HUES48 (cell line): ENCODE measurements at regions not wholly inside any gene's neighbourhood (a gene's known extent, or its start where the extent isn't known, plus 50 kb on each side); places are given as distances from the start of the nearest gene placed in this dataset.
"Not testable (repeated sequence)": the region's sequence is repeated elsewhere in the genome, so short reads cannot be mapped to it uniquely, and the experiment has no call there.

Experiments used
- H3K27ac ChIP-seq: one replicate; pipeline ENCODE4 v1.7.0; 2013; ENCODE audit warnings: low read depth, low read length, inconsistent platforms
- H3K27me3 ChIP-seq: 2 replicates; pipeline ENCODE4 v1.6.1; 2013; ENCODE audit warnings: mild to moderate bottlenecking, low read length; ENCODE audit not compliant: control insufficient read depth, insufficient read depth
- H3K36me3 ChIP-seq: 2 replicates; pipeline ENCODE4 v1.6.1; 2013; ENCODE audit warnings: low read length; ENCODE audit not compliant: control insufficient read depth, insufficient read depth
- H3K4me1 ChIP-seq: 2 replicates; pipeline ENCODE4 v1.6.1; 2013; ENCODE audit warnings: mild to moderate bottlenecking, low read length; ENCODE audit not compliant: control insufficient read depth, insufficient read depth
- H3K4me3 ChIP-seq: 2 replicates; pipeline ENCODE4 v1.5.1; 2013; ENCODE audit warnings: mild to moderate bottlenecking, low read depth, low read length
- H3K9ac ChIP-seq: 2 replicates; pipeline ENCODE4 v1.6.1; 2013; ENCODE audit warnings: mild to moderate bottlenecking, low read depth, low read length, moderate library complexity
- H3K9me3 ChIP-seq: 2 replicates; pipeline ENCODE4 v1.6.1; 2013; ENCODE audit warnings: low read length; ENCODE audit not compliant: control insufficient read depth, insufficient read depth

GRCh38 chr3:101996832-101997231 lies 147.5 kb downstream of the NFKBIZ start:
- Histone ChIP-seq H3K27me3 (no peaks in the 10 kb centered on the region), H3K27ac (no peak overlapping the region), H3K9me3 (no peaks in the 10 kb centered on the region), H3K4me3 (no peak overlapping the region), H3K36me3 (no peaks in the 10 kb centered on the region), H3K4me1 (no peaks in the 10 kb centered on the region), H3K9ac (no peak overlapping the region)

DNA sequence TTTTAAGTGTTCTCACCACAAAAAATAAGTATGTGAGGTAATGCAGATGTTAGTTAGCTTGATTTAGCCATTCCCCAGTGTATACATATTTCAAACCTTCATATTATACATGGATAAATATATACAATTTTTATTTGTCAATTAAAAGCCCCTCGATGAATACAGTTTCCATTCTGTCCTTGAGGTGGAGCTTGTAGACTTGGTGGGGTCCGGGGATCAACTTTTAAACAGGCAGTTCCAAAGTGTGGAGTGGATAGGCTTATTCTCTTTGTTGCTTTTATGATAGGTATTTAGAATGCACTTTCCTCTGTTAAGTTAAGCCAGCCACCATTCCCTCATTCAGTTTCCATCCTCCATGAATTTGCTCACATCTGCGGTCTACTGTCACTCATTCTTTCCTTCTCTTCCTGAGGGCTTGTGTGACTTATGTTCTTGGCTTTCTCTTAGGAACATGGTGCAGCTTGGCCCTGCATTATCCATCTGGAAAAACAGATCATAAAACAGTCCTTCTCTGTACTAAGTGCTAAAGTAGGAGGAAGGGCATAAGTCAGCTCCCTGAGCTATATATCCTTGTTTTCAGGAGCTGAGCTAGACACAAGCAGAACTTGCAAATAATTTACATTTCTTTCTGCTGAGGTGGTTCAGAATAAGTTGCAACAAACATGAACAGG lies 149.1 kb downstream of the NFKBIZ start:
- H3K36me3 ChIP-seq, result no peaks in the 10 kb centered on the region
- H3K9ac ChIP-seq, result no peak overlapping the region
- H3K4me3 ChIP-seq, result no peak overlapping the region
- no peaks in the 10 kb centered on the region for H3K9me3 ChIP-seq
- no peaks in the 10 kb centered on the region for H3K4me1 ChIP-seq
- H3K27me3 ChIP-seq, result no peaks in the 10 kb centered on the region
- H3K27ac ChIP-seq, result no peak overlapping the region

- H3K9me3 ChIP-seq, result no peaks in the 10 kb centered on the region
- no peaks in the 10 kb centered on the region for H3K27me3 ChIP-seq
- H3K4me1 ChIP-seq, result no peaks in the 10 kb centered on the region
- no peak overlapping the region for H3K27ac ChIP-seq
- H3K4me3 ChIP-seq, result no peak overlapping the region
- no peak overlapping the region for H3K9ac ChIP-seq
- H3K36me3 ChIP-seq, result no peaks in the 10 kb centered on the region
Observed at GRCh38 chr3:101999177-101999779, 150.0 kb downstream of the NFKBIZ start.

DNA sequence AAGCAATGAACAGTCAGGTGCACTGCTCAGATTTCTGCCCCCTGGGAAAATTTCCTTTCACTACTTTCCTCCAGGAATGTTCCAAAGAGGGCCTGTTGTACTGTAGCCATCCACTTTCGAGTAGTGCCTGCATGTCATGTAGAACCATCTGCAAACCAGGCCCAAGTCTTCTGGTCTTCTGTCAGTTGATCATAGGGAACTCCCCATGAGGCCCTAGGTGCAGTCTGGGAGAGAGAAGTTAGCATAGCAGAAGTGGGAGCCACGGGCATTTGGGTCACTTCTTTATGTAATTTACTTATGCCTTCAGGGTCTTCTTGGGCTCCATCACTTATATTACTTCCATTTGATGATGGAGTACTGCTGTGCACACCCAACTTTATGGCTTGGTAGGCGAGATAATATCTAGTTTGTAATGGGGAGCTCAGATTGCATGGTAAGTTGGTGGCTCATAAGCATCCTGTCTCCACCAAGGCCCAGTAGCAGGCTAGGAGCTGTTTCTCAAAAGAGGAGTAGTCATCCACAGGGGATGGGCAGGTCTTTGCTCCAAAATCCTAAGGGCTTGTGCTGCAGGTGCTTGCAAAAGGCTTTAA lies 151.4 kb downstream of the NFKBIZ start:
- no peak overlapping the region for H3K27ac ChIP-seq
- no peak overlapping the region for H3K4me3 ChIP-seq
- no peaks in the 10 kb centered on the region for H3K4me1 ChIP-seq
- H3K9me3 ChIP-seq, result no peaks in the 10 kb centered on the region
- no peaks in the 10 kb centered on the region for H3K36me3 ChIP-seq
- H3K27me3 ChIP-seq, result no peaks in the 10 kb centered on the region
- no peak overlapping the region for H3K9ac ChIP-seq

- no peaks in the 10 kb centered on the region for H3K9me3 ChIP-seq
- no peaks in the 10 kb centered on the region for H3K4me1 ChIP-seq
- no peak overlapping the region for H3K4me3 ChIP-seq
- no peak overlapping the region for H3K27ac ChIP-seq
- no peak overlapping the region for H3K9ac ChIP-seq
- H3K27me3 ChIP-seq, result no peaks in the 10 kb centered on the region
- H3K36me3 ChIP-seq, result no peaks in the 10 kb centered on the region
Observed at GRCh38 chr3:102002056-102002455, 152.7 kb downstream of the NFKBIZ start.

GRCh38 chr3:102004561-102004960 lies 155.2 kb downstream of the NFKBIZ start:
- Histone ChIP-seq H3K27ac (no peak overlapping the region), H3K9me3 (peaks cover 7% of the 10 kb centered on the region), H3K36me3 (no peaks in the 10 kb centered on the region)

DNA sequence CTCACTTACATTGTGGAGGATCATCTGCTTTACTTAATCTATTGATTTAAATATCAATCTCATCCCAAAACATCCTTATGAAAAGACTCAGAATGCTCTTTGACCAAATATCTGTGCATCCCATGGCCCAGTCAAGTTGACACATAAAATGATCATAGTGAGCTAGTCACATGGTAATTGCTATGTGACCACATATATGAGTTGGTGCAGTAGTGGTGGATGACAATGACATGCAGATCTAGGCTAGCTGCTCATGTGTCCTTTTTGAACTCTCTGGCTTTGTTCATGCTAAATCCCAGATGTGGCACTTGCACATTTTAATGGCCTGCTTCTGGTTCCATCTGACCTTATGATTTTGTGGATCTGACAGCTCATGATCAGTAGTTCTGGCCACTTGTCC lies 156.2 kb downstream of the NFKBIZ start:
- Histone ChIP-seq H3K27me3 (no peaks in the 10 kb centered on the region), H3K4me1 (no peaks in the 10 kb centered on the region), H3K36me3 (no peaks in the 10 kb centered on the region), H3K9ac (no peak overlapping the region), H3K27ac (no peak overlapping the region), H3K4me3 (no peak overlapping the region), H3K9me3 (peaks cover 7% of the 10 kb centered on the region)

More at GRCh38 chr3:102004561-102004960, 155.2 kb downstream of the NFKBIZ start:
- H3K9ac ChIP-seq, result no peak overlapping the region
- no peaks in the 10 kb centered on the region for H3K27me3 ChIP-seq
- H3K4me3 ChIP-seq, result no peak overlapping the region
- H3K4me1 ChIP-seq, result no peaks in the 10 kb centered on the region

GRCh38 chr3:102006812-102007485 lies 157.6 kb downstream of the NFKBIZ start:
- H3K9me3 ChIP-seq, result peaks cover 7% of the 10 kb centered on the region
- no peak overlapping the region for H3K9ac ChIP-seq
- H3K27ac ChIP-seq, result no peak overlapping the region
- H3K36me3 ChIP-seq, result no peaks in the 10 kb centered on the region
- no peak overlapping the region for H3K4me3 ChIP-seq
- H3K4me1 ChIP-seq, result no peaks in the 10 kb centered on the region
- H3K27me3 ChIP-seq, result no peaks in the 10 kb centered on the region

DNA sequence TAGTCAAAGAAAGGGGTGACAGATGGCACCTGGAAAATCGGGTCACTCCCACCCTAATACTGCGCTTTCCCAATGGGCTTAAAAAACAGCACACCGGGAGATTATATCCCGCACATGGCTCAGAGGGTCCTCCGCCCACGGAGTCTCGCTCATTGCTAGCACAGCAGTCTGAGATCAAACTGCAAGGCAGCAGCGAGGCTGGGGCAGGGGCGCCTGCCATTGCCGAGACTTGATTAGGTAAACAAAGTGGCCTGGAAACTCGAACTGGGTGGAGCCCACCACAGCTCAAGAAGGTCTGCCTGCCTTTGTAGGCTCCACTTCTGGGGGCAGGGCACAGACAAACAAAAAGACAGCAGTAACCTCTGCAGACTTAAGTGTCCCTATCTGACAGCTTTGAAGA lies 159.1 kb downstream of the NFKBIZ start:
- H3K36me3 ChIP-seq, H3K9me3 ChIP-seq, H3K27me3 ChIP-seq, H3K4me3 ChIP-seq, H3K27ac ChIP-seq, H3K4me1 ChIP-seq, H3K9ac ChIP-seq: not testable (repeated sequence)

GRCh38 chr3:102016417-102016816 lies 167.1 kb downstream of the NFKBIZ start:
- H3K4me3 ChIP-seq, result no peak overlapping the region
- H3K36me3 ChIP-seq, result no peaks in the 10 kb centered on the region
- H3K9me3 ChIP-seq, result no peaks in the 10 kb centered on the region
- no peaks in the 10 kb centered on the region for H3K4me1 ChIP-seq
- H3K27ac ChIP-seq, result no peak overlapping the region
- no peaks in the 10 kb centered on the region for H3K27me3 ChIP-seq
- H3K9ac ChIP-seq, result no peak overlapping the region

- H3K27me3 ChIP-seq, result no peaks in the 10 kb centered on the region
- H3K9me3 ChIP-seq, result no peaks in the 10 kb centered on the region
- H3K9ac ChIP-seq, result no peak overlapping the region
- H3K27ac ChIP-seq, result no peak overlapping the region
- no peak overlapping the region for H3K4me3 ChIP-seq
- H3K36me3 ChIP-seq, result no peaks in the 10 kb centered on the region
- no peaks in the 10 kb centered on the region for H3K4me1 ChIP-seq
Observed at GRCh38 chr3:102017784-102018183, 168.5 kb downstream of the NFKBIZ start.
